ENCODE measurements at regions not wholly inside any gene's neighbourhood (a gene's known extent, or its start where the extent isn't known, plus 50 kb on each side); places are given as distances from the start of the nearest gene placed in this dataset.

DNA sequence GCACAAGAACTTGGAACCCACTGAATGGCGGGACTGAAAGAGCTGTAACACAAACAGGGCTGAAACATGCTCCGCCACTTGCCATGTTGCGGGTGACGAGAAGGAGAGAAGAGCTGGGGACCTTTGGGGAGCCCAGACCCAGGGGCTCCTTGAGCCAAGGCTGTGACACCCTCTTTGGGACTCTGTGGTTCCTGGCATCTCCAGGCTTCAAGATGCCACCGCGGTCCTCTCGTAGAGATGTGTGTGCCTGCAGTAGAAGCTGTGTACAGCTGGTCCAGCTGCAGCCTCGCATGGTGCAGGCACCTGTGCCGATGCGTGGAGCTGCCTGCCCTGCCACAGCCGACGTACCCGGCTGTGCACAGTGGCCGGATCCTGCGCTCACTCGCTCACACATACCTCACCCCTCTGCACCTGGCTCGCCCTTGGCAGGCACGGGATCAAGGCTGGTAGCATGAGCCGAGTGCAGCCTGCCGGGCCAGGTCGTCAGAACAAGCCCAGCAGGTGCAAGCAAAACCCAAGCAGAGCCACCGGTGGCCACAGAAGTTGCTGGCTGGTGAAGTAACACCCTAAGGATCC is 1385.8 kb downstream of the PCDH9 start:
- DNase-seq (ENCODE audit: extremely low spot score) = no peak
- TF ChIP-seq SUZ12 (IDR thresholded peaks at IDR 0.05) (no peak), BHLHE40 (IDR thresholded peaks at IDR 0.05; ENCODE audit: borderline replicate concordance) (no peak), HDGF (IDR thresholded peaks at IDR 0.05; ENCODE audit: borderline replicate concordance) (no peak), FOXK2 (IDR thresholded peaks at IDR 0.05) (no peak), SP1 (IDR thresholded peaks at IDR 0.05) (no peak), LEF1 (IDR thresholded peaks at IDR 0.05; ENCODE audit: borderline replicate concordance) (no peak), ELF4 (IDR thresholded peaks at IDR 0.05) (no peak), ARNT (IDR thresholded peaks at IDR 0.05) (no peak), CTBP1 (IDR thresholded peaks at IDR 0.05; ENCODE audit: borderline replicate concordance) (no peak), NFRKB (IDR thresholded peaks at IDR 0.05) (no peak), TARDBP (IDR thresholded peaks at IDR 0.05) (no peak), ZNF384 (IDR thresholded peaks at IDR 0.05) (no peak), L3MBTL2 (conservative IDR thresholded peaks at IDR 0.05) (no peak), PKNOX1 (IDR thresholded peaks at IDR 0.05) (no peak), FOXM1 (IDR thresholded peaks at IDR 0.05; ENCODE audit: borderline replicate concordance) (no peak), FOXA1 (IDR thresholded peaks at IDR 0.05) (no peak)
- POLR2A ChIA-PET = no interaction called here
- CTCF ChIA-PET = interaction anchor here (0.6 kb wide), 1 partner anchor 1381 kb away, joined by 3 read pairs; no protein-coding TSS in a partner anchor

GRCh38 chr13:65843314-65843731 is 1386.8 kb downstream of the PCDH9 start:
- DNase-seq (ENCODE audit: extremely low spot score) = no peak
- TF ChIP-seq ZNF384 (IDR thresholded peaks at IDR 0.05) = no peak
- TF ChIP-seq PKNOX1 (IDR thresholded peaks at IDR 0.05) = no peak
- no peak for TF ChIP-seq CTBP1 (IDR thresholded peaks at IDR 0.05; ENCODE audit: borderline replicate concordance)
- no peak for TF ChIP-seq L3MBTL2 (conservative IDR thresholded peaks at IDR 0.05)
- TF ChIP-seq LEF1 (IDR thresholded peaks at IDR 0.05; ENCODE audit: borderline replicate concordance) = no peak
- no peak for TF ChIP-seq NFRKB (IDR thresholded peaks at IDR 0.05)
- no peak for TF ChIP-seq SUZ12 (IDR thresholded peaks at IDR 0.05)
- TF ChIP-seq SP1 (IDR thresholded peaks at IDR 0.05) = no peak
- no peak for TF ChIP-seq ARNT (IDR thresholded peaks at IDR 0.05)
- no peak for TF ChIP-seq FOXA1 (IDR thresholded peaks at IDR 0.05)
- no peak for TF ChIP-seq TARDBP (IDR thresholded peaks at IDR 0.05)
- no peak for TF ChIP-seq BHLHE40 (IDR thresholded peaks at IDR 0.05; ENCODE audit: borderline replicate concordance)
- TF ChIP-seq FOXM1 (IDR thresholded peaks at IDR 0.05; ENCODE audit: borderline replicate concordance) = no peak
- ChIA-PET POLR2A (no interaction called here), CTCF (interaction anchor here (1.0 kb wide), 1 partner anchor 31 kb away, joined by 3 read pairs; no protein-coding TSS in a partner anchor)

DNA sequence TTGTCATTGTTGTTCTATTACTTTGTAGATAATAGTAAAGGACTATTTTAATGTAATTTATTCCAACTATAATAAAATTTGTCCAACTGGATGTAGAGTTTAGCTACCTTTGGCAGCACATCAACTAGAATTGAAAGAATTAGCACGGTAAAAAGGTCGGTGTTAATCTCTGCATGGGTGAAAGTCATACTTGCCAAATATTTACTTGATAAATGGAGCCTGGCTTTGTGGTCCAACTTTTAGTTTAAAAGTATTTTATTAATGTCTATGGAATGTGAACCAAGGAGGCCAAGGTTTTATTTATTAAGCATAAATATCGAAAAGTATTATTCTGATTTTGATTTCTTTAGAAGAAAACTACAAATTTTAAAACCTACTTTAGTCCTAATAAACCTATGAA is 1389.0 kb downstream of the PCDH9 start:
- POLR2A ChIA-PET = no interaction called here
- TF ChIP-seq LEF1 (IDR thresholded peaks at IDR 0.05; ENCODE audit: borderline replicate concordance) (no peak), ZNF384 (IDR thresholded peaks at IDR 0.05) (no peak), SP1 (IDR thresholded peaks at IDR 0.05) (no peak), SUZ12 (IDR thresholded peaks at IDR 0.05) (no peak), CTBP1 (IDR thresholded peaks at IDR 0.05; ENCODE audit: borderline replicate concordance) (no peak), BHLHE40 (IDR thresholded peaks at IDR 0.05; ENCODE audit: borderline replicate concordance) (no peak), ARNT (IDR thresholded peaks at IDR 0.05) (no peak), ELF4 (IDR thresholded peaks at IDR 0.05) (no peak)
- no peak for DNase-seq (ENCODE audit: extremely low spot score)
- CTCF ChIA-PET = no interaction called here

GRCh38 chr13:65836066-65836465 is 1394.1 kb downstream of the PCDH9 start:
- no peak for DNase-seq (ENCODE audit: extremely low spot score)

GRCh38 chr13:65834897-65835296 is 1395.2 kb downstream of the PCDH9 start:
- no peak for DNase-seq (ENCODE audit: extremely low spot score)
- ChIA-PET POLR2A (no interaction called here), CTCF (no interaction called here)
- TF ChIP-seq HDGF (IDR thresholded peaks at IDR 0.05; ENCODE audit: borderline replicate concordance) (no peak), L3MBTL2 (conservative IDR thresholded peaks at IDR 0.05) (no peak), SUZ12 (IDR thresholded peaks at IDR 0.05) (no peak), SP1 (IDR thresholded peaks at IDR 0.05) (no peak), PKNOX1 (IDR thresholded peaks at IDR 0.05) (no peak), ZNF384 (IDR thresholded peaks at IDR 0.05) (no peak), ARNT (IDR thresholded peaks at IDR 0.05) (no peak), FOXM1 (IDR thresholded peaks at IDR 0.05; ENCODE audit: borderline replicate concordance) (no peak), NFRKB (IDR thresholded peaks at IDR 0.05) (no peak), LEF1 (IDR thresholded peaks at IDR 0.05; ENCODE audit: borderline replicate concordance) (no peak), FOXK2 (IDR thresholded peaks at IDR 0.05) (no peak), ELF4 (IDR thresholded peaks at IDR 0.05) (no peak), BHLHE40 (IDR thresholded peaks at IDR 0.05; ENCODE audit: borderline replicate concordance) (no peak), FOXA1 (IDR thresholded peaks at IDR 0.05) (no peak; the same call in 1 of the 2 replicates)

More at GRCh38 chr13:65836066-65836465, 1394.1 kb downstream of the PCDH9 start:
- TF ChIP-seq HDGF (IDR thresholded peaks at IDR 0.05; ENCODE audit: borderline replicate concordance) = no peak
- no peak for TF ChIP-seq SP1 (IDR thresholded peaks at IDR 0.05)
- TF ChIP-seq LEF1 (IDR thresholded peaks at IDR 0.05; ENCODE audit: borderline replicate concordance) = no peak
- no peak for TF ChIP-seq FOXK2 (IDR thresholded peaks at IDR 0.05)
- TF ChIP-seq TARDBP (IDR thresholded peaks at IDR 0.05) = no peak
- TF ChIP-seq CTBP1 (IDR thresholded peaks at IDR 0.05; ENCODE audit: borderline replicate concordance) = no peak
- no peak for TF ChIP-seq NFRKB (IDR thresholded peaks at IDR 0.05)
- no peak for TF ChIP-seq BHLHE40 (IDR thresholded peaks at IDR 0.05; ENCODE audit: borderline replicate concordance)
- no peak for TF ChIP-seq PKNOX1 (IDR thresholded peaks at IDR 0.05)
- no peak for TF ChIP-seq FOXA1 (IDR thresholded peaks at IDR 0.05)
- TF ChIP-seq L3MBTL2 (conservative IDR thresholded peaks at IDR 0.05) = no peak
- TF ChIP-seq ELF4 (IDR thresholded peaks at IDR 0.05) = no peak
- ChIA-PET POLR2A (no interaction called here), CTCF (no interaction called here)

Data from HEK293T (cell line).